LNCaP clone FGC (cell line): ENCODE measurements at regions not wholly inside any gene's neighbourhood (a gene's known extent, or its start where the extent isn't known, plus 50 kb on each side); places are given as distances from the start of the nearest gene placed in this dataset.

Experiments
- DNase-seq: peaks from one replicate; pipeline ENCODE4 v3.0.0-alpha.2; 2011; ENCODE audit warnings: low read depth
- H3K4me3 ChIP-seq: 2 replicates; pipeline ENCODE4 v1.5.1; 2011; ENCODE audit warnings: mild to moderate bottlenecking, low read depth, low read length, control low read depth
- TF ChIP-seq, protein P1 (sequence below): IDR thresholded peaks from 2 replicates; pipeline ENCODE4 v1.5.1; 2012; ENCODE audit warnings: mild to moderate bottlenecking; ENCODE audit not compliant: control insufficient read depth, insufficient read depth; ENCODE audit errors: extremely low read depth

GRCh38 chr12:64946132-64946829 is 121.8 kb downstream of the TBC1D30 start:
- TF ChIP-seq, protein P1, sequence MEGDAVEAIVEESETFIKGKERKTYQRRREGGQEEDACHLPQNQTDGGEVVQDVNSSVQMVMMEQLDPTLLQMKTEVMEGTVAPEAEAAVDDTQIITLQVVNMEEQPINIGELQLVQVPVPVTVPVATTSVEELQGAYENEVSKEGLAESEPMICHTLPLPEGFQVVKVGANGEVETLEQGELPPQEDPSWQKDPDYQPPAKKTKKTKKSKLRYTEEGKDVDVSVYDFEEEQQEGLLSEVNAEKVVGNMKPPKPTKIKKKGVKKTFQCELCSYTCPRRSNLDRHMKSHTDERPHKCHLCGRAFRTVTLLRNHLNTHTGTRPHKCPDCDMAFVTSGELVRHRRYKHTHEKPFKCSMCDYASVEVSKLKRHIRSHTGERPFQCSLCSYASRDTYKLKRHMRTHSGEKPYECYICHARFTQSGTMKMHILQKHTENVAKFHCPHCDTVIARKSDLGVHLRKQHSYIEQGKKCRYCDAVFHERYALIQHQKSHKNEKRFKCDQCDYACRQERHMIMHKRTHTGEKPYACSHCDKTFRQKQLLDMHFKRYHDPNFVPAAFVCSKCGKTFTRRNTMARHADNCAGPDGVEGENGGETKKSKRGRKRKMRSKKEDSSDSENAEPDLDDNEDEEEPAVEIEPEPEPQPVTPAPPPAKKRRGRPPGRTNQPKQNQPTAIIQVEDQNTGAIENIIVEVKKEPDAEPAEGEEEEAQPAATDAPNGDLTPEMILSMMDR = 0 out of 2 replicates have a peak, but pooled peaks have one; percentile 10
- DNase-seq = peak; percentile 96

GRCh38 chr12:64950711-64951298 is 126.4 kb downstream of the TBC1D30 start:
- H3K4me3 ChIP-seq = no peak overlapping the region
- TF ChIP-seq, protein P1 = no peak
- no peak for DNase-seq

More at GRCh38 chr12:64946132-64946829, 121.8 kb downstream of the TBC1D30 start:
- H3K4me3 ChIP-seq = no peak overlapping the region

DNA sequence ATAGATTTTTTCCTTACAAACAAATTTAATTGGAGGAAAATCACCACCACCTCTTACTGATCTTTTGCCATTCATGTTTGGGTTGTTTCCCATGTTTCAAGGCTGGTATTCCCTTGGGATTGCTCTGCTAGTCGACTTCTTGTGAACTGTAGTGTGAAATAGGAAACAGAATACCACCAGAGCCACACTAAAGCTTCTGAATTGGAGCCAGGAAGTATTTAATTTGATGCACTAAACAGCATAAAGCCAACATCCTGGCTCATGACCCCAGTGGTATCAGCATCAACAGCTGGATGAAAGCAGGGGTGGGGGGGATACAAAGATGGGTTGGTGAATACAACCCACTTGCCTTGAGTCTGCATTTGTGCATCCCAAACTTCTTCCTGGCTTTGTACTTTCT is 127.5 kb downstream of the TBC1D30 start:
- TF ChIP-seq, protein P1 = no peak
- DNase-seq = no peak
- no peak overlapping the region for H3K4me3 ChIP-seq

DNA sequence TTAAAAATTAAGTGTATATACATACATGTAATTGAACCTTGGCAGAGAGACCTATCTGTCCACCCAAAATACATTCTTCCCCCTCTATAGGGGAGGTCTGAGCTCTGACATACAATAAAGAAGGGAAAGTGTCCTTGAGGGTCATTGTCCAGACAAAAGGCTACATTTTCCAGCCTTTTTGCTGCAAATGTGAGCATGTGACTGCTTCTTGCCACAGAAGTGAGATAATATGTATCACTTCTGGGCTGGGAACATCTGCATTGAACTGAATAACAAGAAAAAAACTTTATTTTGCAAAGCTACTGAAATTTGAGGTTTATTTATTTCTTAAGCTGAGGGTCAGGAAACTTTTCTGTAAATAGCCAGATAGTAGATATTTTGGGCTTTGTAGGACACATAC is 131.3 kb downstream of the TBC1D30 start:
- no peak for DNase-seq
- H3K4me3 ChIP-seq = no peak overlapping the region
- TF ChIP-seq, protein P1 = no peak

DNA sequence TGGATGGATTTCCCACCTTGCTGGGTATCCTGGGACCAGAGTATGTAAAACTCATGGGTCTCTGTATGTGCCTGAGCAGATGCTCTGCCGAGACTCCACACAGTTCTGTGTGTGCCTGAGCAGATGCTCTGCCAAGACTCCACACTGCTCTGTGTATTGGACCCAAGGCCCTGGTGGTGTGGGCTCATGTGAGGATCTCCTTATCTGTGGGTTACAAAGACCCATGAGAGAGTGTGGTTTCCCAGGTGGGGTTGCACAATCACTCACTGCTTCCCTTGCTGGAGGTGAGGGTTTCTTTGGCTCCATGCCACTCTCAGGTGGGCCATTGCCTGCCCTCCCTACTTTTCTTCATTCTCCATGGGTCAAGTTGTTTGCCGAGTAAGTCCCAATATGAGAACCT is 141.5 kb downstream of the TBC1D30 start:
- TF ChIP-seq, protein P1 = no peak
- no peak overlapping the region for H3K4me3 ChIP-seq
- no peak for DNase-seq

DNA sequence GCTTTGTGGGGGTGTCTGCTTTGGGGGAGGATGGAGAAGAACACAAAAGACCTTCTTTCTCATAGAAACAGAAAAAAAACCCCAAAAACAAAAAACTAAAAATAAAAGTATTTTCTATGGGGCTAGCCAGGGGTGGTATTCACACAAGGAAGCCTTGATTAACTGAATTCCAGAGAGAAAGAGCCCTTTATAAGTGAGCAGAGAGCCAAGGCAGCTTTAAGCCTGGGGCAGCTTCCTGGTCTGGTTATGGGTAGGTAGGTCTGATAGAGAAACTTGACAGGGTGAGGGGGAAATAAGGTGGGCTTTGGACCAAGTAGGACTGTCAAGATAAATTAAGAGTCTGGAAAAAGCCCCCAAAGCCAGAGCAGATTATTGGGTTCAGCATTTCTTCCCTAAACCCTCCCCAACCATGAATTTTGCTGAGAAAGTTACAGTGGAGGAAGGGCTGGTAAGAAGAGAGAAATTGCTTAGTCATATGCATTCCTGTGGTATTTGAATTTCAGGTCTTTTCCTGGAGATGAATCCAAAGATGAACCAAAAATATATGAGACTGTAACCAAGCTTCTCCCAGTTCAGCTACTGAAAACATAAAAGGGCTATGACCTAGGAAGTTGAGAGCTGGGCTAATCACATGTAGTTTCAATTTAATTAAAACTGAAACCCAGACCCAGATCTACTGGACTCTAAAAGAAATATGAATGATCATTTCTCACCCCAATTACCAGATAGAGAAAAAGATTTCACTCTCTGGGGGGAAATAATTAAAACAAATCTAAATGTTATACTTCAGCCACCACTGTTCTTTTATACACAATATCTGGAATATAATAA is 144.8 kb downstream of the TBC1D30 start:
- no peak for DNase-seq
- TF ChIP-seq, protein P1 = no peak
- no peak overlapping the region for H3K4me3 ChIP-seq
